ENCODE measurements at regions not wholly inside any gene's neighbourhood (a gene's known extent, or its start where the extent isn't known, plus 50 kb on each side); places are given as distances from the start of the nearest gene placed in this dataset.

- Histone ChIP-seq H3K36me3 (no peaks in the 10 kb centered on the region), H3K4me1 (peaks cover 5% of the 10 kb centered on the region), H3K4me3 (no peak overlapping the region), H3K27ac (no peak overlapping the region), H3K9me3 (no peaks in the 10 kb centered on the region), H3K27me3 (ENCODE audit: low read depth) (peaks cover 6% of the 10 kb centered on the region)
- no peak for DNase-seq
- no peak for TF ChIP-seq CTCF (IDR thresholded peaks at IDR 0.05)
- ATAC-seq: no peak
- intact Hi-C loops (cut with DNase I): no loop called here
Observed at GRCh38 chr22:23401111-23401909, 178.8 kb downstream of the IGLL1 start.

- intact Hi-C loops (cut with DNase I): no loop called here
- H3K27ac ChIP-seq: no peak overlapping the region
- peaks cover 5% of the 10 kb centered on the region for H3K4me1 ChIP-seq
- TF ChIP-seq CTCF (IDR thresholded peaks at IDR 0.05): no peak
- H3K36me3 ChIP-seq: no peaks in the 10 kb centered on the region
- H3K4me3 ChIP-seq: no peak overlapping the region
- DNase-seq: no peak
- no peak for ATAC-seq
- H3K27me3 ChIP-seq (ENCODE audit: low read depth): peaks cover 6% of the 10 kb centered on the region
- H3K9me3 ChIP-seq: no peaks in the 10 kb centered on the region
Observed at GRCh38 chr22:23400286-23400981, 179.7 kb downstream of the IGLL1 start.

- Histone ChIP-seq H3K4me1 (peaks cover 5% of the 10 kb centered on the region), H3K27me3 (ENCODE audit: low read depth) (peaks cover 6% of the 10 kb centered on the region), H3K27ac (no peak overlapping the region), H3K9me3 (no peaks in the 10 kb centered on the region), H3K36me3 (no peaks in the 10 kb centered on the region), H3K4me3 (no peak overlapping the region)
- TF ChIP-seq CTCF (IDR thresholded peaks at IDR 0.05): no peak
- ATAC-seq (no peak), DNase-seq (no peak)
- intact Hi-C loops (cut with DNase I): no loop called here
Observed at GRCh38 chr22:23399367-23400285, 180.5 kb downstream of the IGLL1 start.

- Histone ChIP-seq H3K4me1 (peaks cover 5% of the 10 kb centered on the region), H3K9me3 (no peaks in the 10 kb centered on the region), H3K27ac (no peak overlapping the region), H3K4me3 (no peak overlapping the region), H3K27me3 (ENCODE audit: low read depth) (peaks cover 6% of the 10 kb centered on the region), H3K36me3 (no peaks in the 10 kb centered on the region)
- TF ChIP-seq CTCF (IDR thresholded peaks at IDR 0.05): no peak
- ATAC-seq (no peak), DNase-seq (peak; percentile 45)
- intact Hi-C loops (cut with DNase I): no loop called here
Observed at GRCh38 chr22:23398701-23399366, 181.3 kb downstream of the IGLL1 start.

Measured in lower lobe of right lung (tissue), 2 donors.